AG09319 (cell line): ENCODE measurements at regions not wholly inside any gene's neighbourhood (a gene's known extent, or its start where the extent isn't known, plus 50 kb on each side); places are given as distances from the start of the nearest gene placed in this dataset.

Experiments used
- DNase-seq: peaks from one replicate; pipeline ENCODE4 v3.0.0-alpha.2; 2010; ENCODE audit warnings: low read depth; ENCODE audit errors: extremely low read depth
- TF ChIP-seq, protein P1 (sequence below): IDR thresholded peaks from 2 replicates; pipeline ENCODE4 v1.5.1; 2011; ENCODE audit warnings: low read depth, mild to moderate bottlenecking, inconsistent platforms, low read length, moderate library complexity

DNA sequence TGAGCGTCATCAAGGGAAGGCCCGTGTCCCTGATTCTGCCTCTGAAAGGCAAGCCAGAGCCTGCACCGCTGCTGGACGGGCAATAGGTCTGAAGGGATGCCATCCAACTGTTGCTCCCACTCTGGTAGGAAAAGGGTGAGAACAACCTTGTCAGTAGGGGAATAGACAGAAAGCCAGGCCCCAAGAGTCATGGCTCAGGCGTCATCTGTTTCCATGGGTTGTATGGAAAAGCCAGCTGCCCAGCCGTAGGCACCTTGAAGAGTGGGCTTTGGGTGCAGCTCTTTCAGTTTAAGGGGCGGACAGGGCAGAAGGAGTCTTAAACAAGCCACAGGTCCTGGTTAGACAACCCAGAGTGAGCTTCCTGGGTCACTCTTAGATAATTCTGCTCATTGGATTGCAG, 66.5 kb downstream of the RNF6 start:
- DNase-seq, result no peak
- TF ChIP-seq, protein P1, sequence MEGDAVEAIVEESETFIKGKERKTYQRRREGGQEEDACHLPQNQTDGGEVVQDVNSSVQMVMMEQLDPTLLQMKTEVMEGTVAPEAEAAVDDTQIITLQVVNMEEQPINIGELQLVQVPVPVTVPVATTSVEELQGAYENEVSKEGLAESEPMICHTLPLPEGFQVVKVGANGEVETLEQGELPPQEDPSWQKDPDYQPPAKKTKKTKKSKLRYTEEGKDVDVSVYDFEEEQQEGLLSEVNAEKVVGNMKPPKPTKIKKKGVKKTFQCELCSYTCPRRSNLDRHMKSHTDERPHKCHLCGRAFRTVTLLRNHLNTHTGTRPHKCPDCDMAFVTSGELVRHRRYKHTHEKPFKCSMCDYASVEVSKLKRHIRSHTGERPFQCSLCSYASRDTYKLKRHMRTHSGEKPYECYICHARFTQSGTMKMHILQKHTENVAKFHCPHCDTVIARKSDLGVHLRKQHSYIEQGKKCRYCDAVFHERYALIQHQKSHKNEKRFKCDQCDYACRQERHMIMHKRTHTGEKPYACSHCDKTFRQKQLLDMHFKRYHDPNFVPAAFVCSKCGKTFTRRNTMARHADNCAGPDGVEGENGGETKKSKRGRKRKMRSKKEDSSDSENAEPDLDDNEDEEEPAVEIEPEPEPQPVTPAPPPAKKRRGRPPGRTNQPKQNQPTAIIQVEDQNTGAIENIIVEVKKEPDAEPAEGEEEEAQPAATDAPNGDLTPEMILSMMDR, result no peak

DNA sequence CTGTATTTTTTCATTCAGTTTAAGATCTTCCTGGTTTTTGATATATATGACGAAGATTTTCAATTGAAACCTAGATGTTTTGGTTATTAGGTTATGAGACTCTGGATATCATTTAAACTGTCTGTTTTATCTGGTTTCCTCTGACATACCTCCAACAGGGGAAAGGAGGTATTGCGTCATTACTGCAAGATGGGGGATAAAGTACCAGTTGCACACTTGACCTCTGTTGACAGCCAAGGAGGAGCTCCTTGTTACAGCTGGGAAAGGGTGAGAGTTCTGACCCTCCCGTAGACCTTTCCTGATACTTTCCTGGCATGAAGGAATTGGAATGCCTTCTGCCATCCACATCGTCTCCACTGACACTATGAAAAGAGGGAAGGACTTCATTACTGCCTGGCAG, 82.0 kb upstream of the SHISA2 start:
- DNase-seq, result no peak
- TF ChIP-seq, protein P1, result no peak

DNA sequence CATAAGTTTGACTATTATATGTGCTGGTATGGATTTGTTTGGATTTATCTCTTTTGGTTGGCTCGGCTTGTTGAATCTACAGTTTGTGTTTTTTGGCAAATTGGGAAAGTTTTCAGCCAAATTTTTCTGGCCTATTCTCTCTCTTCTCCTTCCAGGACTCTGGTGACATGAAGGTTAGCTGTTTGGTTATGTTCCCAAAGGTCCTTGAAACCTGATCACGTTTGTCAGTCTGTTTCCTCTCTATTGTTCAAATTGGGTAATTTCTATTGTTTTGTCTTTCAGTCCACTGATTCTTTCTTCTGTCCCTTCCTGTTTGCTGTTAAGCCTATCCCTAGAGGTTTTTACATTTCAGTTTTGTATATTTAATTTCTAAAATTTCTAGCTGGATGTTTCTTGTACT, 81.5 kb upstream of the SHISA2 start:
- TF ChIP-seq, protein P1, result no peak
- DNase-seq, result no peak

DNA sequence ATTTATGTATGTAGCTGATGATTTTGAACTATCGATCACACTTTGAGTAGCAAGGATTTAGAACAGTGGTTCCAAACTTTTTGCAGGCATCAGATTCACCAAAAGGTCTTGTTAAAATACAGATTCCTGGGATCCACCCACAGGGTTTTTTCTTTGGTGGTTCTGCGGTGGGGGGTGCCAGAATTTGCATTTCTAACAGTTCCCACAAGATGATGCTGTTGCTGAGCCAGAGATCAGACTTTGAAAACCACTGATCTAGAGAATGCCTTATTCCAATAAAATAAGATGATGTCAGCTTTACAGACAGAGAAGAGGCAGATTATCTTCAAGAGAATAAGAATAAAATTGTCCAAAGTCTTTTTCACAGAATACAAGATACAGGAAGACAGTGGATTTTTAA, 80.9 kb upstream of the SHISA2 start:
- no peak for DNase-seq
- TF ChIP-seq, protein P1, result peak; percentile 16

DNA sequence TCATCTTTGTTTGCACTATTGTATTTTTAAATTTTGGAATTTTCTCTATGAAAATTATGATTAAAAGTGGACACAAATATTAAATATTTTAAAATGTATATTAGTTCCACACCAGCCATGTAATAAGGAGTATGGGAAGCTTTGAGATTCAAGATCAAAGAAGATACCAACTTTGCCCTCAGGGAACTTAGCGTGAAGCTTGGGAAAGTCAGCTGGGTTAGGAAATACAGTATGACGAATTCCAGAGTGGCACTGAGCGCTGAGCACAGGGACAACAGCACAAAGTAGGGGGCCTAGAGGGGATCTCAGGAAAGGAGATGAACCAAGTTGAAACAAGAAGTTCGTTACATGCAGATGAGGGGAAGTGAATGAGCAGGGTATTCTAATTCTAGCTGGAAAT, 76.9 kb upstream of the SHISA2 start:
- TF ChIP-seq, protein P1, result no peak
- DNase-seq, result no peak

DNA sequence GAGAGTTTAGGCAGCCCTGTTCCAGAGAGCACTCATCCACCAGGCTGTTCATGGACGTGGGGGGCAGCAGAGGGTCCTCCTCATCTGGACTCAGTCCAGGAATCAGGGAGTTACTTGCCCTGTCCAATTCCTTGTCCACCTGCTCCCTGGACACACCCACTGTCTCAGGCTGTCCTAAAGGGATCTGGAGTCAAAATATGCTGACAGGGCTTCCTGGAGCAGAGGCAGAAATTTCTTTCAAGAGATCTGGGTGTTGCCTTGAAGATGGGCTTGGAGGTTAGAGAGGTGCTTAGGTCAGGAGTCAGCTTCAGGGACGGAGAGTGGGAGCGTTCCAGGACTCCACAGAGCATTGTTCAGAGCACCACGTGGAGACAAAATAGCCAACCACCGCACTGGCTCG, 65.8 kb upstream of the SHISA2 start:
- TF ChIP-seq, protein P1, result no peak
- no peak for DNase-seq

DNA sequence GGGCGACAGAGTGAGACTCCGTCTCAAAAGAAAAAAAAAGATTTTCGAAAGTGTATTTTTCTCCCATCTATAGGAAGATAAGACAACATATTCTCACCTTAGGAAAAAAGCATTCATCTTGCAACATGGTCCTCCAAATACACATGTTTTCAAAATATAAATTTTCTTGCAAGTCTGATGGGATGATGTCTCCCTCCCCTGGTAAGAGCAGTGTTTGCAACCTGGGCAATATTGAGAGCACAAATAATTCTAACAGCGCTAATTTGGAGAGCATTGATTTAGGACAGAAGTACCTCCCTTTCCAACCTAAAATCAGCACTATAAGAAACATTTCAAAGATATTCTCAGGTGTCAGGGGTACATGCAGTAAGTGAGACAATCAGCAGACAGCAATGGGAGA, 61.0 kb upstream of the SHISA2 start:
- TF ChIP-seq, protein P1, result peak; percentile 20
- DNase-seq, result no peak

DNA sequence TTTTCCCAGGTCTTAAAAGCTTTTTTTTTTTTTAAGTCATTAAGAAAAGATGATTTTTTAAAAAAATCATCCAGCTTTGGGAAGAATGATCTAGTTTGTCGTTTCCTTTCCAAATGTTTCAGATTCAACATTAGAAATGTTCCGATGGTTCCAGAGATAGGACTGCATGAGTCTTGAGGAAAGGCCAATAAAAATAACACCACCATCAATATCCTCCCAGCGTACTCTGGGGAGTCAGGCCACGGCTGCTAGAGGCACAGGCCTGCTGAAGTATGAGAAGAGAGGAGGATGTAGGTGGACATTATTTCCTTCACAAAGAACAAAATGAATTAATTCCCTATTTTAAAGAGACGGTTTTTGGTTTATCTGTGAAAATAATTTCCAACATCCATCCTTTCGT, 60.0 kb upstream of the SHISA2 start:
- DNase-seq, result no peak
- TF ChIP-seq, protein P1, result no peak
